ENCODE measurements at regions not wholly inside any gene's neighbourhood (a gene's known extent, or its start where the extent isn't known, plus 50 kb on each side); places are given as distances from the start of the nearest gene placed in this dataset.

- no peak for DNase-seq
Observed at GRCh38 chr4:58188316-58188715, 1078.1 kb upstream of the IGFBP7 start.

GRCh38 chr4:58175024-58175423 is 1064.8 kb upstream of the IGFBP7 start:
- DNase-seq, result no peak

GRCh38 chr4:58166490-58166889 is 1056.3 kb upstream of the IGFBP7 start:
- peak; percentile 41 for DNase-seq

- peak; percentile 73 for DNase-seq
Observed at GRCh38 chr4:58163156-58163555, 1053.0 kb upstream of the IGFBP7 start.

GRCh38 chr4:58149404-58150085 is 1039.4 kb upstream of the IGFBP7 start:
- no peak for DNase-seq

GRCh38 chr4:58144721-58145120 is 1034.5 kb upstream of the IGFBP7 start:
- DNase-seq, result peak; percentile 94

- peak; percentile 68 for DNase-seq
Observed at GRCh38 chr4:58138786-58139668, 1028.8 kb upstream of the IGFBP7 start.

GRCh38 chr4:58136604-58137003 is 1026.4 kb upstream of the IGFBP7 start:
- DNase-seq, result peak; percentile 83

- DNase-seq, result peak; percentile 16
Observed at GRCh38 chr4:58127680-58128079, 1017.5 kb upstream of the IGFBP7 start.

GRCh38 chr4:58119298-58119697 is 1009.1 kb upstream of the IGFBP7 start:
- no peak for DNase-seq

GRCh38 chr4:58113126-58113525 is 1002.9 kb upstream of the IGFBP7 start:
- peak; percentile 96 for DNase-seq

- DNase-seq, result peak; percentile 9
Observed at GRCh38 chr4:58111818-58112217, 1001.6 kb upstream of the IGFBP7 start.

- DNase-seq, result peak; percentile 75
Observed at GRCh38 chr4:58093352-58093751, 983.2 kb upstream of the IGFBP7 start.

GRCh38 chr4:58090539-58090938 is 980.4 kb upstream of the IGFBP7 start:
- DNase-seq, result no peak

GRCh38 chr4:58081356-58081755 is 971.2 kb upstream of the IGFBP7 start:
- no peak for DNase-seq

GRCh38 chr4:58075724-58076123 is 965.5 kb upstream of the IGFBP7 start:
- DNase-seq, result no peak

GRCh38 chr4:58074382-58074781 is 964.2 kb upstream of the IGFBP7 start:
- DNase-seq, result no peak

GRCh38 chr4:58070726-58071125 is 960.5 kb upstream of the IGFBP7 start:
- DNase-seq, result no peak

GRCh38 chr4:58064653-58065052 is 954.5 kb upstream of the IGFBP7 start:
- DNase-seq, result no peak

GRCh38 chr4:58063404-58064160 is 953.4 kb upstream of the IGFBP7 start:
- peak; percentile 2 for DNase-seq

GRCh38 chr4:58061967-58062366 is 951.8 kb upstream of the IGFBP7 start:
- no peak for DNase-seq

GRCh38 chr4:58050439-58050838 is 940.3 kb upstream of the IGFBP7 start:
- no peak for DNase-seq

GRCh38 chr4:58048491-58048890 is 938.3 kb upstream of the IGFBP7 start:
- DNase-seq, result no peak

- no peak for DNase-seq
Observed at GRCh38 chr4:58042176-58042575, 932.0 kb upstream of the IGFBP7 start.
